ENCODE measurements at regions not wholly inside any gene's neighbourhood (a gene's known extent, or its start where the extent isn't known, plus 50 kb on each side); places are given as distances from the start of the nearest gene placed in this dataset.

DNA sequence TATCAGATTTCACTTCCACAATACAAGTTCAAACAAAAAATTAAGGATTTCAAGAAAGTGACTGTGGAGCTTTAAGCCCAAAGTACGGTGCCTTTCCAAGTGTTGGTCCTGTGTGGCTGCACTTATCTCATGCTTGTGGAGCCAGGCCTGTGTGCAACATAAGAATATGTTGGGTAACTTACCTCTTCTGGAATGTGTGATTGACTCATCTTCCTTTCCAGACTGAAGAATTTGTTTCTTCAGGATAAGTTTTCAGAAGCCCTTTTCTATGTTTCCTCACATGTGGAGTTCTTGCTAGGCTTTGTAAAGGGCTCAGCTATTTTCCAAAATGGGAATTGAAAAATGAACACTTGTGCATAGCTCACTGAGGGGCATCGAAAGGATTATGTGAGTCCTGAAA is 485.1 kb upstream of the PAPPA start:
- Mint-ChIP-seq H3K36me3 (no peaks in the 10 kb centered on the region), H3K4me1 (no peaks in the 10 kb centered on the region), H3K27ac (no peak overlapping the region), H3K27me3 (peaks cover 2 to 5% of the 10 kb centered on the region in 2 donors), H3K4me3 (no peak overlapping the region), H3K9me3 (peaks cover 0 to 12% (median 2%) of the 10 kb centered on the region in 3 donors)
- WGBS (ENCODE audit: insufficient coverage), result 92% methylated on average over 2 of the region's 2 CpGs
- ChIA-PET CTCF (no interaction called here), POLR2A (no interaction called here)
- H3K4me3 ChIP-seq (ENCODE audit: control insufficient read depth in 1 of 2, extremely low read depth in 1 of 2, low read length in 1 of 2), result no peak overlapping the region
- ATAC-seq (replicated peaks in 1 of 4) (no peak), DNase-seq (no peak)
- no peaks in the 10 kb centered on the region for H3K36me3 ChIP-seq (ENCODE audit: control insufficient read depth in 2 of 2, extremely low read depth in 1 of 2, insufficient read depth in 1 of 2, low read length in 1 of 2)
- H3K4me1 ChIP-seq (ENCODE audit: control insufficient read depth in 1 of 2, extremely low read depth in 1 of 2, insufficient read depth in 2 of 2, low read length in 2 of 2), result no peaks in the 10 kb centered on the region
- H3K27me3 ChIP-seq (replicated peaks in 1 of 2; ENCODE audit: control insufficient read depth in 2 of 2, extremely low read depth in 1 of 2, insufficient read depth in 2 of 2, low read length in 1 of 2), result no peaks in the 10 kb centered on the region
- H3K27ac ChIP-seq (ENCODE audit: low read length), result no peak overlapping the region
- H3K9me3 ChIP-seq, result no peaks in the 10 kb centered on the region

DNA sequence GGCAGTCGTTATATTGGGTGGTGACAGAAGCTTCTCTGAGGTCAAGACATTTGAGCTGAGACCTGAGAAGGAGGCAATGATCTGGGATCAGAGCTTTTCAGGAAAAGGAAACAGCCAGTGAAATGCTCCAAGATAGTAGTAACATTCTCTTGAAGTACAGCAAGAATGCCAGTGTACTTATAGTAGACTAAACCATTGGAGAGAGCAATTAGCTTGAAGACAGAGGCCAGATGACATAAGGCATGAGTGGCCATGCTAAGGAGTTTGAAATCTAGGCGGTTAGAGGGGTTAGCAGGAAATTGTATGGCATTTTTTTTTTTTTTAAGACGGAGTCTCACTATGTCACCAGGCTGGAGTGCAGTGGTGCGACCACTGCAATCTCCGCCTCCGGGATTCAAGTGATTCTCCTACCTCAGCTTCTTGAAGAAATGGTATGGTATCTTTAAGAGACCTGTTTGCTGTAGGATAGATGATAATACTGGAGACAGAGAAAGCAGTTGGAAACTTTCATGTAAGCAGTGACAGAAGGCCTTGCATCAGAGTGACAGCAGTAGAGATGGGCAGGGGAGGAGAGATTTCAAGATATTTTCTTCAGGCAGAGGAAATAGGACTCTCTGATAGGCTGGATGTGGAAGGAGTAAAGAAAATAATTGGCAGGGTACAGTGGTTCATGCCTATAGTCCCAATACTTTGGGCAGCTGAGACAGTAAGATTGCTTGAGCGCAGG is 482.2 kb upstream of the PAPPA start:
- Histone ChIP-seq H3K27me3 (replicated peaks in 1 of 2; ENCODE audit: control insufficient read depth in 2 of 2, extremely low read depth in 1 of 2, insufficient read depth in 2 of 2, low read length in 1 of 2) (no peaks in the 10 kb centered on the region), H3K9me3 (no peaks in the 10 kb centered on the region), H3K4me1 (ENCODE audit: control insufficient read depth in 1 of 2, extremely low read depth in 1 of 2, insufficient read depth in 2 of 2, low read length in 2 of 2) (no peaks in the 10 kb centered on the region), H3K27ac (ENCODE audit: low read length) (no peak overlapping the region), H3K4me3 (ENCODE audit: control insufficient read depth in 1 of 2, extremely low read depth in 1 of 2, low read length in 1 of 2) (no peak overlapping the region), H3K36me3 (ENCODE audit: control insufficient read depth in 2 of 2, extremely low read depth in 1 of 2, insufficient read depth in 1 of 2, low read length in 1 of 2) (no peaks in the 10 kb centered on the region)
- ChIA-PET POLR2A (no interaction called here), CTCF (no interaction called here)
- Mint-ChIP-seq H3K9me3 (peaks cover 0 to 13% (median 5%) of the 10 kb centered on the region in 3 donors), H3K27me3 (no peaks in the 10 kb centered on the region), H3K36me3 (no peaks in the 10 kb centered on the region), H3K4me3 (no peak overlapping the region), H3K27ac (no peak overlapping the region), H3K4me1 (no peaks in the 10 kb centered on the region)
- DNase-seq (no peak), ATAC-seq (replicated peaks in 1 of 4) (no peak)
- WGBS (ENCODE audit: insufficient coverage), result 69% methylated on average over 1 of the region's 7 CpGs

DNA sequence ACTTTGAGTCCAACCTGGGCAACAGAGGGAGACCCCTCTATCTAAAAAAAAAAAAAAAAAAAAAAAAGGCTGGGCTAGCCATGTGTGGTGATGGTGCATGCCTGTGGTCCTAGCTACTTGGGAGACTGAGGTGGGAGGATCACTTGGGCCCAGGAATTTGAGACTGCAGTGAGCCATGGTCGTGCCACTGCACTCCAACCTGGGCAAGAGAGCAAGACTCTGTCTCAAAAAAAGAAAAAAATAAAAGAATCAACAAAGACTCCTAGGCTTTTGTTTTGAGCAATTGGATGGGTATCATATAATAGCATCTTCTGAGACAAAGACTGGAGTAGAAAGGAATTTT is 481.7 kb upstream of the PAPPA start:
- no peaks in the 10 kb centered on the region for H3K27me3 ChIP-seq (replicated peaks in 1 of 2; ENCODE audit: control insufficient read depth in 2 of 2, extremely low read depth in 1 of 2, insufficient read depth in 2 of 2, low read length in 1 of 2)
- Mint-ChIP-seq H3K27ac (no peak overlapping the region), H3K9me3 (peaks cover 0 to 18% (median 5%) of the 10 kb centered on the region in 3 donors), H3K4me3 (no peak overlapping the region), H3K4me1 (no peaks in the 10 kb centered on the region), H3K27me3 (no peaks in the 10 kb centered on the region), H3K36me3 (no peaks in the 10 kb centered on the region)
- H3K36me3 ChIP-seq (ENCODE audit: control insufficient read depth in 2 of 2, extremely low read depth in 1 of 2, insufficient read depth in 1 of 2, low read length in 1 of 2), result no peaks in the 10 kb centered on the region
- no peak for DNase-seq
- ChIA-PET POLR2A (no interaction called here), CTCF (no interaction called here)
- ATAC-seq (replicated peaks in 1 of 4), result no peak
- no peaks in the 10 kb centered on the region for H3K9me3 ChIP-seq
- no peaks in the 10 kb centered on the region for H3K4me1 ChIP-seq (ENCODE audit: control insufficient read depth in 1 of 2, extremely low read depth in 1 of 2, insufficient read depth in 2 of 2, low read length in 2 of 2)
- no peak overlapping the region for H3K4me3 ChIP-seq (ENCODE audit: control insufficient read depth in 1 of 2, extremely low read depth in 1 of 2, low read length in 1 of 2)
- H3K27ac ChIP-seq (ENCODE audit: low read length), result no peak overlapping the region
- no CpG with 5 or more reads among the region's 1 CpG for WGBS (ENCODE audit: insufficient coverage)

DNA sequence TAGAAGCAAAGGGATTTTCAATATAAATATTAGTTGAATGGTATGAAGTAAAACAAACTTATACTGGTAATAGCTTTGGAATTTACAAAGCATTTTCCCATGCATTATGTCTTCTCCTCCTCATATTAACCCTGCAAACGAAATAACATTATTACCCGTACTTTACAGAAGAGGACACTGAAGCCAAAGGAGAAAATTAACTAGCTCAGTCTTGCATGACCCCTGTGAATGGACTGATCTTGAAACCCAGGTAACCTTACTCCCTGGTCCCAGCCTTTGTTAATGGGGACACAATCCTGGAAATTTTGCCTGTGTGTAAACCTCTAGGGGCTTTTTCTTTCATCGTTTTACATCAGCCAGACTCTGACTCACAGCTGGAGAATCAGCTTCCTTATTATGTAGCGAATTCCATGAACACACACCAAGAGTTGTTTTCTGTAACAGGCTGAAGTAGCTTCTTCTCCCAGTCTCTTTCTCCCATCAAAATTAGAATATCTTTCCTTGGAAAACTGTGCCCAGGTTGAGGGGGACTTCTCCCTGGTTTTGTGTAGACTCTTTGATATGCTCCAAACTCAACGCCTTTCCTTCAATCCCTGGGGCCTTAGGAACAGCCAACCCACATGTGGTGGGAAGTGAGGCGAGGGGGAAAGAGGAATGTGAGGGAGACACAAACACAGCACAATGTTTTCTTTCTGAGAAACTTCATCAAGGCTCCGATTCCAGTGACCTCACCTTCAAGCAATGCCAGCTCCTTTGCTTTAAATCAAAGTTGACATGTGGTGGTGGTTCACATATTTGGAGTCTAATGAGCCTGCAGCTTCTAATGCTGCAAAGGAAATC is 480.9 kb upstream of the PAPPA start:
- no peaks in the 10 kb centered on the region for H3K36me3 Mint-ChIP-seq
- Histone ChIP-seq H3K4me1 (ENCODE audit: control insufficient read depth in 1 of 2, extremely low read depth in 1 of 2, insufficient read depth in 2 of 2, low read length in 2 of 2) (no peaks in the 10 kb centered on the region), H3K4me3 (ENCODE audit: control insufficient read depth in 1 of 2, extremely low read depth in 1 of 2, low read length in 1 of 2) (no peak overlapping the region), H3K27ac (ENCODE audit: low read length) (no peak overlapping the region), H3K36me3 (ENCODE audit: control insufficient read depth in 2 of 2, extremely low read depth in 1 of 2, insufficient read depth in 1 of 2, low read length in 1 of 2) (no peaks in the 10 kb centered on the region), H3K9me3 (no peaks in the 10 kb centered on the region), H3K27me3 (replicated peaks in 1 of 2; ENCODE audit: control insufficient read depth in 2 of 2, extremely low read depth in 1 of 2, insufficient read depth in 2 of 2, low read length in 1 of 2) (no peaks in the 10 kb centered on the region)
- no peaks in the 10 kb centered on the region for H3K27me3 Mint-ChIP-seq
- no peaks in the 10 kb centered on the region for H3K4me1 Mint-ChIP-seq
- ChIA-PET CTCF (no interaction called here), POLR2A (no interaction called here)
- no peak for ATAC-seq (replicated peaks in 1 of 4)
- no peak overlapping the region for H3K27ac Mint-ChIP-seq
- H3K9me3 Mint-ChIP-seq, result peaks cover 0 to 18% (median 8%) of the 10 kb centered on the region in 3 donors
- DNase-seq, result no peak
- H3K4me3 Mint-ChIP-seq, result no peak overlapping the region
- 40% methylated on average over 1 of the region's 7 CpGs for WGBS (ENCODE audit: insufficient coverage)

DNA sequence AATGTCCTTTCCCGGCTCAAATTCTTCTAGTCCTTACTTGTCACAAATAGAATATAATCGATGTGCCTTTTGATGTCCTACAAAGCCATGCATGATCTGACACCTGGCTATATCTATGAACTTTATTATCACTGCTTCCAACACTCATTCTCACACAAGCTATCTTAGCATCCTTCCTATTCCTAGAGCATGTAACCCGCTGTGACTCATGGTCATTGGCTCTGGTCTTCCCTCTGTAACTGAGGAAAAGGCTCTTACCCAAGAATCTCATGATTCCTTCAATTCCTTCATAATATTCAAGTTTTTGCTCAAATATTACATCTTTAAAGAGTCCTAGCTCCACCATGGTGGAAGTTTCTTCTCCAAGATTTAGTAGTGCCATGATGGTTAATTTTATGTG is 480.0 kb upstream of the PAPPA start:
- no peaks in the 10 kb centered on the region for H3K27me3 ChIP-seq (replicated peaks in 1 of 2; ENCODE audit: control insufficient read depth in 2 of 2, extremely low read depth in 1 of 2, insufficient read depth in 2 of 2, low read length in 1 of 2)
- no peak overlapping the region for H3K4me3 Mint-ChIP-seq
- H3K36me3 ChIP-seq (ENCODE audit: control insufficient read depth in 2 of 2, extremely low read depth in 1 of 2, insufficient read depth in 1 of 2, low read length in 1 of 2), result no peaks in the 10 kb centered on the region
- no peak overlapping the region for H3K27ac ChIP-seq (ENCODE audit: low read length)
- ATAC-seq (replicated peaks in 1 of 4), result no peak
- no peaks in the 10 kb centered on the region for H3K36me3 Mint-ChIP-seq
- no peaks in the 10 kb centered on the region for H3K4me1 Mint-ChIP-seq
- H3K4me1 ChIP-seq (ENCODE audit: control insufficient read depth in 1 of 2, extremely low read depth in 1 of 2, insufficient read depth in 2 of 2, low read length in 2 of 2), result no peaks in the 10 kb centered on the region
- no peak for DNase-seq
- H3K4me3 ChIP-seq (ENCODE audit: control insufficient read depth in 1 of 2, extremely low read depth in 1 of 2, low read length in 1 of 2), result no peak overlapping the region
- no peaks in the 10 kb centered on the region for H3K27me3 Mint-ChIP-seq
- H3K9me3 ChIP-seq, result no peaks in the 10 kb centered on the region
- 85% methylated on average over 3 of the region's 3 CpGs for WGBS (ENCODE audit: insufficient coverage)
- ChIA-PET CTCF (no interaction called here), POLR2A (no interaction called here)
- peaks cover 0 to 18% (median 8%) of the 10 kb centered on the region in 3 donors for H3K9me3 Mint-ChIP-seq
- H3K27ac Mint-ChIP-seq, result no peak overlapping the region

DNA sequence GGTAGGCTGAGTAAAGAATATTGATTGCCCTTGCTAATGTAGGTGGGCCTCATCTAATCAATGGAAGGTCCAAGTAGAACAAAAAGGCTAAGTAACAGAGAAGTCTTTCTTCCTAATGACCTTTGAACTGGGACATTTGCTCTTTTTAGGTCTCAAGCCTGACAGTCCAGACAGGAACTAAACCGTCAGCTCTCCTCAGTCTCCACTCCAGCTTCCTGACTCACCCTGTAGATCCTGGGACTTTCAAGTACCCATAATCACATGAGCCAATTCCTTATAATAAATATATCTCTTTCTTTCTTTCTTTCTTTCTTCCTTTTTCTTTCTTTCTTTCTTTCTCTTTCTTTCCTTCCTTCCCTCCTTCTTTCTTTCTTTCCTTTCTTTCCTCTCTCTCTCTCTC is 479.5 kb upstream of the PAPPA start:
- CTCF ChIA-PET, result no interaction called here
- POLR2A ChIA-PET, result no interaction called here
- Mint-ChIP-seq H3K9me3 (peaks cover 0 to 18% (median 8%) of the 10 kb centered on the region in 3 donors), H3K27ac (no peak overlapping the region), H3K36me3 (no peaks in the 10 kb centered on the region), H3K4me1 (no peaks in the 10 kb centered on the region), H3K27me3 (no peaks in the 10 kb centered on the region), H3K4me3 (no peak overlapping the region)
- no peak overlapping the region for H3K4me3 ChIP-seq (ENCODE audit: control insufficient read depth in 1 of 2, extremely low read depth in 1 of 2, low read length in 1 of 2)
- H3K4me1 ChIP-seq (ENCODE audit: control insufficient read depth in 1 of 2, extremely low read depth in 1 of 2, insufficient read depth in 2 of 2, low read length in 2 of 2), result no peaks in the 10 kb centered on the region
- DNase-seq (no peak), ATAC-seq (replicated peaks in 1 of 4) (no peak)
- H3K36me3 ChIP-seq (ENCODE audit: control insufficient read depth in 2 of 2, extremely low read depth in 1 of 2, insufficient read depth in 1 of 2, low read length in 1 of 2), result no peaks in the 10 kb centered on the region
- H3K9me3 ChIP-seq, result no peaks in the 10 kb centered on the region
- 67% methylated on average over 1 of the region's 1 CpG for WGBS (ENCODE audit: insufficient coverage)
- H3K27ac ChIP-seq (ENCODE audit: low read length), result no peak overlapping the region
- H3K27me3 ChIP-seq (replicated peaks in 1 of 2; ENCODE audit: control insufficient read depth in 2 of 2, extremely low read depth in 1 of 2, insufficient read depth in 2 of 2, low read length in 1 of 2), result no peaks in the 10 kb centered on the region

Measured in T-cell (primary cell).